DMS 273 (cell line): ENCODE measurements at regions not wholly inside any gene's neighbourhood (a gene's known extent, or its start where the extent isn't known, plus 50 kb on each side); places are given as distances from the start of the nearest gene placed in this dataset.
"Not testable (repeated sequence)": the region's sequence is repeated elsewhere in the genome, so short reads cannot be mapped to it uniquely, and the experiment has no call there.

ENCODE experiments used
- DNase-seq: peaks from one replicate; lab custom pipeline; 2025; ENCODE audit not compliant: unreplicated experiment; lab: John Stamatoyannopoulos, UW

GRCh38 chr22:22946131-22946530, 58.5 kb downstream of the IGLL5 start:
- DNase-seq, result no peak

GRCh38 chr22:22948651-22949571, 61.3 kb downstream of the IGLL5 start:
- DNase-seq, result no peak

- DNase-seq, result no peak
Measured at GRCh38 chr22:22949953-22950352, 62.3 kb downstream of the IGLL5 start.

- DNase-seq, result no peak
Measured at GRCh38 chr22:22951035-22951434, 63.4 kb downstream of the IGLL5 start.

GRCh38 chr22:22952531-22953280, 65.1 kb downstream of the IGLL5 start:
- no peak for DNase-seq

- DNase-seq, result no peak
Measured at GRCh38 chr22:22953791-22954190, 66.2 kb downstream of the IGLL5 start.

- DNase-seq, result peak; percentile 28
Measured at GRCh38 chr22:22954656-22955055, 67.0 kb downstream of the IGLL5 start.

- no peak for DNase-seq
Measured at GRCh38 chr22:22955276-22955798, 67.7 kb downstream of the IGLL5 start.

GRCh38 chr22:22955866-22956535, 68.4 kb downstream of the IGLL5 start:
- DNase-seq, result peak; percentile 75

GRCh38 chr22:22957090-22957489, 69.5 kb downstream of the IGLL5 start:
- DNase-seq, result no peak

- DNase-seq, result no peak
Measured at GRCh38 chr22:22958621-22959020, 71.0 kb downstream of the IGLL5 start.

GRCh38 chr22:22959147-22959827, 71.7 kb downstream of the IGLL5 start:
- peak; percentile 88 for DNase-seq

- DNase-seq, result no peak
Measured at GRCh38 chr22:22960307-22960706, 72.7 kb downstream of the IGLL5 start.

GRCh38 chr22:22961574-22961973, 74.0 kb downstream of the IGLL5 start:
- DNase-seq, result no peak

- no peak for DNase-seq
Measured at GRCh38 chr22:22968366-22968765, 80.8 kb downstream of the IGLL5 start.

- not testable (repeated sequence) for DNase-seq
Measured at GRCh38 chr22:22972605-22973004, 85.0 kb downstream of the IGLL5 start.

- no peak for DNase-seq
Measured at GRCh38 chr22:22973336-22973735, 85.7 kb downstream of the IGLL5 start.

GRCh38 chr22:22974156-22974555, 86.5 kb downstream of the IGLL5 start:
- DNase-seq, result no peak

GRCh38 chr22:22974795-22975580, 87.4 kb downstream of the IGLL5 start:
- peak; percentile 47 for DNase-seq
